SU-DHL-6 (cell line): ENCODE measurements at regions not wholly inside any gene's neighbourhood (a gene's known extent, or its start where the extent isn't known, plus 50 kb on each side); places are given as distances from the start of the nearest gene placed in this dataset.
"Not testable (repeated sequence)": the region's sequence is repeated elsewhere in the genome, so short reads cannot be mapped to it uniquely, and the experiment has no call there.

Source experiments
- H2AFZ ChIP-seq: fragments of 200-600 bp; sonication (generic); 2 replicates; pipeline ENCODE4 v1.6.1; 2014; ENCODE audit warnings: low read depth, mild to moderate bottlenecking, moderate library complexity, mixed read lengths, antibody characterized with exemption, low read length; ENCODE audit not compliant: severe bottlenecking
- H3F3A ChIP-seq: fragments of 200-600 bp; shearing (Covaris generic); 2 replicates; pipeline ENCODE4 v1.6.0; 2016; ENCODE audit warnings: antibody characterized with exemption, mild to moderate bottlenecking; ENCODE audit not compliant: insufficient read depth
- H3K27ac ChIP-seq: fragments of 200-600 bp; sonication (generic); 2 replicates; pipeline ENCODE4 v1.5.1; 2016; ENCODE audit warnings: low read depth, mild to moderate bottlenecking, low read length, moderate library complexity, mixed read lengths
- H3K27me3 ChIP-seq: fragments of 200-600 bp; sonication (generic), shearing (Covaris generic); 2 replicates; pipeline ENCODE4 v1.6.0; 2014; ENCODE audit warnings: mild to moderate bottlenecking, low read length
- H3K36me3 ChIP-seq: fragments of 200-600 bp; sonication (generic); 2 replicates; pipeline ENCODE4 v1.6.1; 2014; ENCODE audit warnings: mild to moderate bottlenecking, low read length, mixed read lengths
- H3K4me2 ChIP-seq: fragments of 300-600, 200-600 bp; shearing (Covaris generic), sonication (generic); 2 replicates; pipeline ENCODE4 v1.6.0; 2014; ENCODE audit warnings: low read length, low read depth, mild to moderate bottlenecking; ENCODE audit not compliant: poor library complexity, severe bottlenecking
- H3K4me3 ChIP-seq: fragments of 200-600 bp; sonication (generic); 2 replicates; pipeline ENCODE4 v1.5.1; 2014; ENCODE audit warnings: antibody characterized with exemption, low read length, mild to moderate bottlenecking, mixed read lengths; ENCODE audit not compliant: insufficient read depth, poor library complexity, severe bottlenecking
- H3K79me2 ChIP-seq: fragments of 200-600 bp; sonication (generic); 2 replicates; pipeline ENCODE4 v1.6.1; 2014; ENCODE audit warnings: mild to moderate bottlenecking, low read length, moderate library complexity; ENCODE audit not compliant: insufficient read depth
- H3K9ac ChIP-seq: fragments of 200-600 bp; sonication (generic); 2 replicates; pipeline ENCODE4 v1.7.0; 2014; ENCODE audit warnings: mild to moderate bottlenecking, low read length
- H3K9me2 ChIP-seq: fragments of 200-600 bp; sonication (generic); replicated peaks from 2 replicates; pipeline ENCODE4 v1.6.1; 2014; ENCODE audit warnings: low read length; ENCODE audit not compliant: insufficient read depth
- H3K9me3 ChIP-seq: fragments of 200-600 bp; sonication (generic); 2 replicates; pipeline ENCODE4 v1.6.1; 2014; ENCODE audit warnings: low read length, mixed read lengths; ENCODE audit not compliant: insufficient read depth
- H4K20me1 ChIP-seq: fragments of 200-600 bp; sonication (generic); 2 replicates; pipeline ENCODE4 v1.6.1; 2014; ENCODE audit warnings: low read depth, mild to moderate bottlenecking, antibody characterized with exemption, low read length, moderate library complexity, mixed read lengths
- CTCF ChIP-seq: fragments of 200-600 bp; sonication (generic); IDR thresholded peaks from one replicate; pipeline ENCODE4 v1.5.1; 2017; ENCODE audit warnings: antibody characterized with exemption, mild to moderate bottlenecking, low read length, moderate library complexity; ENCODE audit not compliant: insufficient read depth, poor library complexity, severe bottlenecking
- EZH2phosphoT487 ChIP-seq: fragments of 200-600 bp; sonication (generic), shearing (Covaris generic); conservative IDR thresholded peaks from 2 replicates; pipeline ENCODE4 v1.6.1; 2018; ENCODE audit warnings: mild to moderate bottlenecking, antibody characterized with exemption, low read length, moderate library complexity, mixed read lengths

DNA sequence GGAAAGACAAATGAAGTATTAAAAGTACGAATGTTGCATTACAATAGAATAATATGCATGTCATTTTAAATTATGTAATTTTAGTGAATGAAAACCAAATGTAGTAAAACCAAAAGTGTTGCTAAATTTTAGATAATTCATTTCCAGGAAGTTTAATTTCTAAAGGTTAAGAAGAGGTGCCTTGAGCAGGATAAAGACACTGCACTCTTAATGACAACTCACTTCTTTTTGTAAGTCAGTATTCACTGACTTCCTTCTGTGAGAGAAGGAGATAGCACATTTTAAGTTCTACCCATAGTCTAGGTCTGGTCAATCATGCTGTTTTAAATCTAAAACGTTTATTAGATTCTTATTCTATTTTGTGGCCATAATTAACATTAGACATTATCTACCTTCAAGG, 160.2 kb downstream of the CRPPA start:
- H3K27ac ChIP-seq, result no peak overlapping the region
- TF ChIP-seq CTCF (no peak), EZH2phosphoT487 (no peak)

DNA sequence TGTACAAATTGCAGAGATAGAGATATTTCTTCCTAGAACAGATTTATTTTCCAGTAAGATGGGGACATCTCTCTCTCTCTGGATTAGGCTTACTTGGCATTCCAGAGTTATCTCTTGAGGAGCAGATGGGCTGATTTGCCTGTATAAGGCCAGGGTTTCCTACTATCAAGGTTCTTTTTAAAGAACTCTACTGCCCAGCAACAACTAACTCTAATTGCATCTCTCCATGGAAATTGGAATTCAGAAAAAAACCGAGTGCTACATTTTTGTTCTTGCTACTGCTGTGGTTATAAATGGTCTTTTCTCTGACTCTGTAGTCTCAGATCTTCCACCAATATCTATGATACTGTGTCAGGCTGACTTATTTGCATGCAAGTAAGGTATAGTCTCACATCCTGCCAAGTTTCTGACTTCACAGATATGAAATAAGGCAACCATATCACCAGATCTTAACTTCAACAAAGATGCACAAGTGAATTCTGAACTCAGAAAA, 161.1 kb downstream of the CRPPA start:
- no peak overlapping the region for H2AFZ ChIP-seq
- H3K4me3 ChIP-seq, result no peak overlapping the region
- H3K9ac ChIP-seq, result no peak overlapping the region
- H3K27me3 ChIP-seq, result no peaks in the 10 kb centered on the region
- H4K20me1 ChIP-seq, result no peaks in the 10 kb centered on the region
- no peak overlapping the region for H3K27ac ChIP-seq
- no peaks in the 10 kb centered on the region for H3K9me3 ChIP-seq
- no peaks in the 10 kb centered on the region for H3K9me2 ChIP-seq
- no peak overlapping the region for H3K4me2 ChIP-seq
- no peaks in the 10 kb centered on the region for H3F3A ChIP-seq
- TF ChIP-seq CTCF (no peak), EZH2phosphoT487 (no peak)
- no peaks in the 10 kb centered on the region for H3K36me3 ChIP-seq
- H3K79me2 ChIP-seq, result no peaks in the 10 kb centered on the region

More for the DNA sequence above, 160.2 kb downstream of the CRPPA start:
- no peaks in the 10 kb centered on the region for H4K20me1 ChIP-seq
- no peaks in the 10 kb centered on the region for H3K79me2 ChIP-seq
- no peaks in the 10 kb centered on the region for H3K27me3 ChIP-seq
- H3K9me3 ChIP-seq, result no peaks in the 10 kb centered on the region
- no peak overlapping the region for H2AFZ ChIP-seq
- H3K4me3 ChIP-seq, result no peak overlapping the region
- no peak overlapping the region for H3K4me2 ChIP-seq
- H3K9ac ChIP-seq, result no peak overlapping the region
- no peaks in the 10 kb centered on the region for H3K9me2 ChIP-seq
- no peaks in the 10 kb centered on the region for H3F3A ChIP-seq
- no peaks in the 10 kb centered on the region for H3K36me3 ChIP-seq

- H3K4me2 ChIP-seq, H2AFZ ChIP-seq, H3K27me3 ChIP-seq, H3K27ac ChIP-seq, H3K4me3 ChIP-seq, H3K9me2 ChIP-seq, H3K9me3 ChIP-seq, H3K36me3 ChIP-seq, H3K9ac ChIP-seq, H4K20me1 ChIP-seq, H3F3A ChIP-seq, H3K79me2 ChIP-seq: not testable (repeated sequence)
Observed at GRCh38 chr7:16256419-16256818, 164.9 kb downstream of the CRPPA start.

GRCh38 chr7:16255952-16256351, 165.4 kb downstream of the CRPPA start:
- H3F3A ChIP-seq, H3K9me2 ChIP-seq, H3K4me2 ChIP-seq, H2AFZ ChIP-seq, H3K79me2 ChIP-seq, H3K4me3 ChIP-seq, H3K27me3 ChIP-seq, H3K9me3 ChIP-seq, H3K36me3 ChIP-seq, H3K27ac ChIP-seq, H4K20me1 ChIP-seq, H3K9ac ChIP-seq: not testable (repeated sequence)

DNA sequence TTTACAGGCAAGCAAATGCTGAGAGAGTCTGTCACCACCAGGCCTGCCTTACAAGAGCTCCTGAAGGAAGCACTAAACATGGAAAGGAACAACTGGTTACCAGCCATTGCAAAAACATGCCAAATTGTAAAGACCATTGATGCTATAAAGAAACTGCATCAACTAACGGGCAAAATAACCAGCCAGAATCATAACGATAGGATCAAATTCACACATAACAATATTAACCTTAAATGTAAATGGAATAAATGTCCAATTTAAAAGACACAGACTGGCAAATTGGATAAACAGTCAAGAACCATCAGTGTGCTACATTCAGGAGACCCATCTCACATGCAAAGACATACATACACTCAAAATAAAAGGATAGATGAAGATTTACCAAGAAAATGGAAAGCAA, 170.7 kb downstream of the CRPPA start:
- not testable (repeated sequence) for H3K79me2 ChIP-seq, H3K9me3 ChIP-seq, H3K27ac ChIP-seq, H3K9me2 ChIP-seq, H4K20me1 ChIP-seq, H3K4me3 ChIP-seq, H2AFZ ChIP-seq, H3K9ac ChIP-seq, H3K36me3 ChIP-seq, H3F3A ChIP-seq, H3K4me2 ChIP-seq, H3K27me3 ChIP-seq

DNA sequence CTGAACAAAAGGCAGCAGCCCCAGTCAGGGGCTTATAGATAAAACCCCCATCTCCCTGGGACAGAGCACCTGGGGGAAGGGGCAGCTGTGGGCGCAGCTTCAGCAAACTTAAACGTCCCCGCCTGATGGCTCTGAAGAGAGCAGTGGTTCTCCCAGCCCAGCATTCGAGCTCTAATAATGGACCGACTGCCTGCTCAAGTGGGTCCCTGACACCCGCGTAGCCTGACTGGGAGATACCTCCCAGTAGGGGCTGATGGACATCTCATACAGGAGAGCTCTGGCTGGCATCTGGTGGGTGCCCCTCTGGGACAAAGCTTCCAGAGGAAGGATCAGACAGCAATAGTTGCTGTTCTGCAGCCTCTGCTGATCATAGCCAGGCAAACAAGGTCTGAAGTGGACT, 172.1 kb downstream of the CRPPA start:
- not testable (repeated sequence) for H3K9me2 ChIP-seq, H3K79me2 ChIP-seq, H2AFZ ChIP-seq, H3K4me3 ChIP-seq, H3K4me2 ChIP-seq, H3K27ac ChIP-seq, H3K36me3 ChIP-seq, H3K27me3 ChIP-seq, H3F3A ChIP-seq, H4K20me1 ChIP-seq, H3K9me3 ChIP-seq, H3K9ac ChIP-seq

- H3K4me3 ChIP-seq, H3K79me2 ChIP-seq, H4K20me1 ChIP-seq, H3F3A ChIP-seq, H3K27ac ChIP-seq, H3K9me3 ChIP-seq, H3K9ac ChIP-seq, H3K27me3 ChIP-seq, H3K4me2 ChIP-seq, H3K36me3 ChIP-seq, H3K9me2 ChIP-seq, H2AFZ ChIP-seq: not testable (repeated sequence)
Observed at GRCh38 chr7:16248556-16248955, 172.8 kb downstream of the CRPPA start.
